SK-N-SH treated with all-trans-retinoic acid at 6 μM for 48 hours (cell line): ENCODE measurements at regions not wholly inside any gene's neighbourhood (a gene's known extent, or its start where the extent isn't known, plus 50 kb on each side); places are given as distances from the start of the nearest gene placed in this dataset.

ENCODE experiments used
- ATAC-seq: fragments of 200-7000 bp; cut with Tn5 transposase; 3 replicates; pipeline ENCODE4 v1.9.1; 2020; ENCODE audit warnings: mild to moderate bottlenecking, moderate library complexity
- ARNTL ChIP-seq: fragments of 450-650 bp; formaldehyde crosslinking; IDR thresholded peaks from 2 replicates; pipeline ENCODE4 v1.5.0; 2020; ENCODE audit warnings: low read depth, mild to moderate bottlenecking, moderate library complexity, borderline replicate concordance
- BACH2 ChIP-seq: fragments of 250-450 bp; sonication (Bioruptor Pico); IDR thresholded peaks from 2 replicates; pipeline ENCODE4 v1.9.0; 2021; ENCODE audit warnings: mild to moderate bottlenecking, borderline replicate concordance
- CREB5 ChIP-seq: fragments of 250-450 bp; sonication (Bioruptor Pico); IDR thresholded peaks from 2 replicates; pipeline ENCODE4 v1.5.1; 2020; ENCODE audit warnings: low read depth, mild to moderate bottlenecking, moderate library complexity
- CSDC2 ChIP-seq: fragments of 250-450 bp; sonication (Bioruptor Pico); IDR thresholded peaks from 2 replicates; pipeline ENCODE4 v1.5.0; 2020; ENCODE audit warnings: mild to moderate bottlenecking, moderate library complexity
- CSRNP3 ChIP-seq: fragments of 250-450 bp; sonication (Bioruptor Pico); IDR thresholded peaks from 2 replicates; pipeline ENCODE4 v1.5.1; 2021; ENCODE audit warnings: mild to moderate bottlenecking, moderate library complexity
- ESRRG ChIP-seq: fragments of 250-450 bp; sonication (Bioruptor Pico); IDR thresholded peaks from 2 replicates; pipeline ENCODE4 v1.6.1; 2021; ENCODE audit warnings: mild to moderate bottlenecking
- GLIS3 ChIP-seq: fragments of 250-450 bp; sonication (Bioruptor Pico); IDR thresholded peaks from 2 replicates; pipeline ENCODE4 v1.5.0; 2020; ENCODE audit warnings: mild to moderate bottlenecking, moderate library complexity
- OSR1 ChIP-seq: fragments of 250-450 bp; sonication (Bioruptor Pico); IDR thresholded peaks from 2 replicates; pipeline ENCODE4 v1.8.0; 2022; ENCODE audit warnings: moderate library complexity, mild to moderate bottlenecking, inconsistent platforms
- PATZ1 ChIP-seq: fragments of 250-450 bp; sonication (Bioruptor Pico); IDR thresholded peaks from 2 replicates; pipeline ENCODE4 v1.8.0; 2020; ENCODE audit warnings: mild to moderate bottlenecking, moderate library complexity, borderline replicate concordance
- POU6F1 ChIP-seq: fragments of 250-450 bp; sonication (Bioruptor Pico); IDR thresholded peaks from 2 replicates; pipeline ENCODE4 v1.8.0; 2021; ENCODE audit warnings: low read depth, mild to moderate bottlenecking, moderate library complexity, borderline replicate concordance
- PPARA ChIP-seq: fragments of 250-450 bp; sonication (Bioruptor Pico); IDR thresholded peaks from 2 replicates; pipeline ENCODE4 v1.5.0; 2020; ENCODE audit warnings: mild to moderate bottlenecking, borderline replicate concordance
- RARB ChIP-seq: fragments of 250-450 bp; sonication (Bioruptor Pico); IDR thresholded peaks from 2 replicates; pipeline ENCODE4 v1.8.0; 2021; ENCODE audit warnings: mild to moderate bottlenecking, moderate library complexity
- SNAI2 ChIP-seq: fragments of 250-450 bp; sonication (Bioruptor Pico); IDR thresholded peaks from 2 replicates; pipeline ENCODE4 v1.5.0; 2020; ENCODE audit warnings: mild to moderate bottlenecking, moderate library complexity
- TCF4 ChIP-seq: fragments of 250-450 bp; sonication (Bioruptor Pico); IDR thresholded peaks from 2 replicates; pipeline ENCODE4 v1.8.0; 2021; ENCODE audit warnings: mild to moderate bottlenecking, moderate library complexity, borderline replicate concordance
- TOX ChIP-seq: fragments of 250-450 bp; sonication (Bioruptor Pico); IDR thresholded peaks from 2 replicates; pipeline ENCODE4 v1.8.0; 2021; ENCODE audit warnings: mild to moderate bottlenecking, moderate library complexity, borderline replicate concordance
- ZFP3 ChIP-seq: fragments of 250-450 bp; sonication (Bioruptor Pico); IDR thresholded peaks from 2 replicates; pipeline ENCODE4 v1.5.0; 2020; ENCODE audit warnings: mild to moderate bottlenecking, moderate library complexity
- ZFP30 ChIP-seq: fragments of 450-650 bp; formaldehyde crosslinking; IDR thresholded peaks from 2 replicates; pipeline ENCODE4 v1.5.0; 2022; ENCODE audit warnings: mild to moderate bottlenecking, moderate library complexity
- ZNF565 ChIP-seq: fragments of 450-650 bp; formaldehyde crosslinking; conservative IDR thresholded peaks from 2 replicates; pipeline ENCODE4 v1.5.0; 2020; ENCODE audit warnings: low read depth, mild to moderate bottlenecking, moderate library complexity
- ZNF8 ChIP-seq: fragments of 450-650 bp; formaldehyde crosslinking; IDR thresholded peaks from 2 replicates; pipeline ENCODE4 v1.5.0; 2020; ENCODE audit warnings: mild to moderate bottlenecking, moderate library complexity

GRCh38 chr7:135834266-135834665, 85.7 kb upstream of the FAM180A start:
- TF ChIP-seq TOX (CRISPR knock-in tag) = no peak
- no peak for TF ChIP-seq ESRRG
- no peak for TF ChIP-seq RARB (CRISPR knock-in tag)
- TF ChIP-seq PPARA (CRISPR knock-in tag) = no peak
- TF ChIP-seq ZFP3 (CRISPR knock-in tag) = no peak
- TF ChIP-seq ZFP30 (CRISPR knock-in tag) = no peak
- no peak for TF ChIP-seq PATZ1 (CRISPR knock-in tag)
- no peak for TF ChIP-seq SNAI2 (CRISPR knock-in tag)
- TF ChIP-seq ZNF8 = no peak
- no peak for TF ChIP-seq BACH2 (CRISPR knock-in tag)
- ATAC-seq = no peak

- no peak for ATAC-seq
- TF ChIP-seq PPARA (CRISPR knock-in tag) (no peak), PATZ1 (CRISPR knock-in tag) (no peak), CREB5 (no peak), BACH2 (CRISPR knock-in tag) (no peak), ZNF8 (no peak), SNAI2 (CRISPR knock-in tag) (no peak), OSR1 (no peak), ESRRG (no peak), CSRNP3 (CRISPR knock-in tag) (no peak), ARNTL (CRISPR knock-in tag) (no peak), TOX (CRISPR knock-in tag) (no peak), TCF4 (CRISPR knock-in tag) (no peak)
- TF ChIP-seq, all 23 proteins: peak for 0
These were observed 85.0 kb upstream of the FAM180A start for GRCh38 chr7:135833642-135834041.

- no peak for ATAC-seq
These were observed 83.0 kb upstream of the FAM180A start for GRCh38 chr7:135831455-135832195.

GRCh38 chr7:135828604-135829003, 80.0 kb upstream of the FAM180A start:
- TF ChIP-seq POU6F1 (CRISPR knock-in tag) = no peak
- TF ChIP-seq CSDC2 (CRISPR knock-in tag) = no peak
- TF ChIP-seq CSRNP3 (CRISPR knock-in tag) = no peak
- TF ChIP-seq ZNF565 (CRISPR knock-in tag) = no peak
- no peak for TF ChIP-seq ZFP30 (CRISPR knock-in tag)
- TF ChIP-seq GLIS3 (CRISPR knock-in tag) = no peak
- TF ChIP-seq SNAI2 (CRISPR knock-in tag) = no peak
- TF ChIP-seq PPARA (CRISPR knock-in tag) = no peak
- no peak for ATAC-seq

More at GRCh38 chr7:135831455-135832195, 83.0 kb upstream of the FAM180A start:
- no peak for TF ChIP-seq ZNF8
- no peak for TF ChIP-seq BACH2 (CRISPR knock-in tag)
- no peak for TF ChIP-seq TOX (CRISPR knock-in tag)
- no peak for TF ChIP-seq SNAI2 (CRISPR knock-in tag)
- TF ChIP-seq ZFP3 (CRISPR knock-in tag) = no peak
- no peak for TF ChIP-seq PPARA (CRISPR knock-in tag)
- TF ChIP-seq, all 23 proteins: peak for 0
